Activated CD8-positive, alpha-beta T cell treated with anti-CD3 and anti-CD28 coated beads for 36 hours (primary cell): ENCODE measurements at regions not wholly inside any gene's neighbourhood (a gene's known extent, or its start where the extent isn't known, plus 50 kb on each side); places are given as distances from the start of the nearest gene placed in this dataset.

Experiments
- ATAC-seq: fragments of 200-7000 bp; cut with Tn5 transposase; one replicate; pipeline ENCODE4 v1.10.0; 2021; ENCODE audit warnings: mild to moderate bottlenecking, moderate library complexity
- CTCF ChIA-PET: fragments of 350-600 bp; sonication (Branson Sonifier 250); formaldehyde crosslinking; loops from one replicate; lab custom pipeline; 2021; ENCODE audit warnings: antibody characterized with exemption; lab: Charles Lee
- POLR2A ChIA-PET: fragments of 350-600 bp; sonication (Branson Sonifier 250); formaldehyde crosslinking; loops from one replicate; lab custom pipeline; 2021; ENCODE audit warnings: antibody characterized with exemption; lab: Charles Lee
- DNase-seq: peaks from one replicate; pipeline ENCODE4 v3.0.0-alpha.2; 2020
- H3K27ac Mint-ChIP-seq: one replicate; pipeline ENCODE4 v1.8.0; 2021; ENCODE audit warnings: mild to moderate bottlenecking, mixed read lengths
- H3K27me3 Mint-ChIP-seq: one replicate; pipeline ENCODE4 v1.8.0; 2021; ENCODE audit warnings: mixed read lengths
- H3K36me3 Mint-ChIP-seq: one replicate; pipeline ENCODE4 v1.8.0; 2021; ENCODE audit warnings: low read depth, mixed read lengths
- H3K4me1 Mint-ChIP-seq: one replicate; pipeline ENCODE4 v1.8.0; 2021; ENCODE audit warnings: low read depth, mixed read lengths
- H3K4me3 Mint-ChIP-seq: one replicate; pipeline ENCODE4 v1.8.0; 2021; ENCODE audit warnings: mild to moderate bottlenecking, moderate library complexity, mixed read lengths
- H3K9me3 Mint-ChIP-seq: one replicate; pipeline ENCODE4 v1.8.0; 2021; ENCODE audit warnings: mixed read lengths
- intact Hi-C: fragments of 100-400 bp; cut with micrococcal nuclease; formaldehyde crosslinking; loops from one replicate; pipeline ENCODE4 v1.10.0; 2022
- TF ChIP-seq, protein P1 (sequence below): fragments of 200-600 bp; IDR thresholded peaks from one replicate; pipeline ENCODE4 v1.8.0; 2022; ENCODE audit warnings: antibody characterized with exemption, mild to moderate bottlenecking

DNA sequence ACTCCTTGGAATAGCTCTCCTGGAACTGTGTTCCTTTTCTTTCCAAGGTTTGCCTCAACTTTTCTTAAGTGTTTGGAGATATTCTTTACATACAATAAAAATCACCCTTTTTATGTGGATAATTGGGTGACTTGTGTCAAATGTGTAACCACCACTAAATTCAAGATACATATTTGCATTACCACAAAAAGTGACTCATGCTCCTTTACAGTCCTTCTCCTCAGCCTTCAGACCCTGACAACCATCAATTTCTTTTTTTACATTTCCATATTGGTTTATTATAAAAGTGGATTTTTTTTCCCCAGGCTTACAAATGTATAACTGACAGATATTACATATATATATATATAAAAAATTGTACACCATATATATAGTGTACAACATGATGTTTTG is 372.0 kb upstream of the KCNN2 start:
- TF ChIP-seq, protein P1, sequence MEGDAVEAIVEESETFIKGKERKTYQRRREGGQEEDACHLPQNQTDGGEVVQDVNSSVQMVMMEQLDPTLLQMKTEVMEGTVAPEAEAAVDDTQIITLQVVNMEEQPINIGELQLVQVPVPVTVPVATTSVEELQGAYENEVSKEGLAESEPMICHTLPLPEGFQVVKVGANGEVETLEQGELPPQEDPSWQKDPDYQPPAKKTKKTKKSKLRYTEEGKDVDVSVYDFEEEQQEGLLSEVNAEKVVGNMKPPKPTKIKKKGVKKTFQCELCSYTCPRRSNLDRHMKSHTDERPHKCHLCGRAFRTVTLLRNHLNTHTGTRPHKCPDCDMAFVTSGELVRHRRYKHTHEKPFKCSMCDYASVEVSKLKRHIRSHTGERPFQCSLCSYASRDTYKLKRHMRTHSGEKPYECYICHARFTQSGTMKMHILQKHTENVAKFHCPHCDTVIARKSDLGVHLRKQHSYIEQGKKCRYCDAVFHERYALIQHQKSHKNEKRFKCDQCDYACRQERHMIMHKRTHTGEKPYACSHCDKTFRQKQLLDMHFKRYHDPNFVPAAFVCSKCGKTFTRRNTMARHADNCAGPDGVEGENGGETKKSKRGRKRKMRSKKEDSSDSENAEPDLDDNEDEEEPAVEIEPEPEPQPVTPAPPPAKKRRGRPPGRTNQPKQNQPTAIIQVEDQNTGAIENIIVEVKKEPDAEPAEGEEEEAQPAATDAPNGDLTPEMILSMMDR: no peak
- no peak for ATAC-seq
- POLR2A ChIA-PET: interaction anchor here (0.6 kb wide), 1 partner anchor 560 kb away, joined by 3 read pairs; no protein-coding TSS in a partner anchor

DNA sequence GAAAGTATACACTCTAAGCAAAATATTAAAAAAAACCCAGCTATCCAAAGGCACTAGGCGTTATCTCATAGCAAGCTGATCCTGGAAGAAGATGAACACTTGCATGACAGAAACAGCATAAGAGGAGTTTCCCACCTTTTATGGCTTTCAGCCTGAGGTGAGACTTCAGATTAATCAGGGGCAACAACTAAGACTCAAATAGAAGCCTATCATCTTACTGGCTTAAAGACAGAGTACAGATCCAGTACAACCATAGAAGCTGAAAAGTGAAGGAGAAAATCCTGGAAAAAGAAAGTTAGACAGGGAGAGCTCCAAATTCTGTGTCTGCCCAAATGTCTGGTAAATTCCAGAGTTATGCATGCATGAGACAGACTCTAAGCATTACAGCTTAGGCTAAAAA is 360.8 kb upstream of the KCNN2 start:
- no peak overlapping the region for H3K4me3 Mint-ChIP-seq
- CTCF ChIA-PET: no interaction called here
- ATAC-seq: no peak
- no peaks in the 10 kb centered on the region for H3K36me3 Mint-ChIP-seq
- no peak for DNase-seq
- no peaks in the 10 kb centered on the region for H3K27me3 Mint-ChIP-seq
- no peaks in the 10 kb centered on the region for H3K9me3 Mint-ChIP-seq
- H3K27ac Mint-ChIP-seq: no peak overlapping the region
- intact Hi-C loops: no loop called here
- H3K4me1 Mint-ChIP-seq: no peaks in the 10 kb centered on the region
- TF ChIP-seq, protein P1: no peak
- POLR2A ChIA-PET: no interaction called here

More for the DNA sequence above, 372.0 kb upstream of the KCNN2 start:
- no peak overlapping the region for H3K4me3 Mint-ChIP-seq
- intact Hi-C loops: no loop called here
- H3K36me3 Mint-ChIP-seq: no peaks in the 10 kb centered on the region
- H3K9me3 Mint-ChIP-seq: no peaks in the 10 kb centered on the region
- no peak overlapping the region for H3K27ac Mint-ChIP-seq
- no peaks in the 10 kb centered on the region for H3K4me1 Mint-ChIP-seq
- H3K27me3 Mint-ChIP-seq: no peaks in the 10 kb centered on the region
- CTCF ChIA-PET: no interaction called here
- no peak for DNase-seq

DNA sequence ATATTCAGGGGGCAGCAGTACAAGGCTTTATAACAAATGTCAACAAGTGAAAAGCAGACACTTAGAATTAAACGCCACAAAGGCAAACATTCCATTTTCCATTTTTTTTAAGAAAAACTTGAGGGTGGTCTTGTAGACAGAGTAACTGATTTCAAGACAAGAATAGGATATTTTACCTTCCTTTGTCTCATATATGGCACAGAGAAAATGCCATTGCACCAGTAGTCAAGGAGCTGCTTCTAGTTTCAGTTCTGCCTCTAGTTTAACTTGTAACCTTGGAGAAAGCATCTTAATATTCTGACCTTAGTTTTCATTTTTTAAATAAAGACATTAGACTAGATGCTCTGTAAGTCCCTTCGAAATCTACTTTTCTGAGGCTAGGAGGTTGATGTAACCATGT is 355.3 kb upstream of the KCNN2 start:
- ChIA-PET POLR2A (no interaction called here), CTCF (no interaction called here)
- no peaks in the 10 kb centered on the region for H3K36me3 Mint-ChIP-seq

DNA sequence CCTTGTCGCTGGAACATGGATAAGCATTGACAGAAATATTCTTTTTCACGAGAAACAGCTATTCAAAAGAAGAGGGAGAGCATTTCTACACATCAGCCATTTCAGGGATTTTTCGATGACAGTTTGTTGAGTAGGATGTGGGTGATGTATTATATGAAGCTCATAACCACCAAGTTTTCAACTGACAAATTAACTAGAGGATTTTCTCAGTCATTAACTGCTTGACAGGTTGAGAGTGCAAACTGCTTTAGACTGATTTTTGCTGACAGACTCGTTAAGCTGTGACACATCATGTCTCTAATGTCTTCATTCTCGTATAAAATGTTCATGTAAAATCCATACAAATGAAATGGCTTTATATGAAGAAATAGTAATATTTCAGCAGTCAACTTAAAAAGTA is 354.2 kb upstream of the KCNN2 start:
- H3K4me1 Mint-ChIP-seq: no peaks in the 10 kb centered on the region
- no peak overlapping the region for H3K27ac Mint-ChIP-seq
- CTCF ChIA-PET: no interaction called here
- no peaks in the 10 kb centered on the region for H3K9me3 Mint-ChIP-seq
- DNase-seq (no peak), ATAC-seq (no peak)
- POLR2A ChIA-PET: no interaction called here
- H3K4me3 Mint-ChIP-seq: no peak overlapping the region
- TF ChIP-seq, protein P1: no peak
- H3K36me3 Mint-ChIP-seq: no peaks in the 10 kb centered on the region
- no peaks in the 10 kb centered on the region for H3K27me3 Mint-ChIP-seq
- intact Hi-C loops: no loop called here

More for the DNA sequence above, 355.3 kb upstream of the KCNN2 start:
- ATAC-seq (no peak), DNase-seq (no peak)
- Mint-ChIP-seq H3K4me1 (no peaks in the 10 kb centered on the region), H3K27ac (no peak overlapping the region), H3K4me3 (no peak overlapping the region), H3K27me3 (no peaks in the 10 kb centered on the region), H3K9me3 (no peaks in the 10 kb centered on the region)
- TF ChIP-seq, protein P1: no peak
- intact Hi-C loops: no loop called here

DNA sequence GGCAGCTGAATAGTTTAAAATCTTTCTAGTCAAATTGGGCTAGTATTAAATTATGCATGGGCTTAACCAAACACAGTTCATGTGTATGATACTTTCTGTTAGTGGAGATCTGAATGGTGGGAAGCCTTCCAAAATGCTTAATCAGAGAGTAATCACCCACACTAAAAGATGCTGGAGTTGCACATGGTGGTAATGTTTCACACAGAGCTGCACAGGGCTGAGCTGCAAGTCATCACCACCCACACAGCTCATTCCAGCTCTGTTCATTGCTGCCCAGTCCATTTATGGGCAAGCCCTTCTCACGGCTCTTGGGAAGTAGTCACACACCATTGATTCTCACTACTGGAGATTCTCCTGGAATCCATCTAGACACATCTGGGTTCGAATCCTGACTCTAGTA is 351.5 kb upstream of the KCNN2 start:
- intact Hi-C loops: no loop called here
- H3K4me1 Mint-ChIP-seq: no peaks in the 10 kb centered on the region
- no peak overlapping the region for H3K4me3 Mint-ChIP-seq
- CTCF ChIA-PET: no interaction called here
- H3K27ac Mint-ChIP-seq: no peak overlapping the region
- H3K36me3 Mint-ChIP-seq: no peaks in the 10 kb centered on the region
- TF ChIP-seq, protein P1: no peak
- ATAC-seq (no peak), DNase-seq (no peak)
- H3K27me3 Mint-ChIP-seq: no peaks in the 10 kb centered on the region
- POLR2A ChIA-PET: no interaction called here
- H3K9me3 Mint-ChIP-seq: no peaks in the 10 kb centered on the region
